ENCODE measurements at regions not wholly inside any gene's neighbourhood (a gene's known extent, or its start where the extent isn't known, plus 50 kb on each side); places are given as distances from the start of the nearest gene placed in this dataset.

DNA sequence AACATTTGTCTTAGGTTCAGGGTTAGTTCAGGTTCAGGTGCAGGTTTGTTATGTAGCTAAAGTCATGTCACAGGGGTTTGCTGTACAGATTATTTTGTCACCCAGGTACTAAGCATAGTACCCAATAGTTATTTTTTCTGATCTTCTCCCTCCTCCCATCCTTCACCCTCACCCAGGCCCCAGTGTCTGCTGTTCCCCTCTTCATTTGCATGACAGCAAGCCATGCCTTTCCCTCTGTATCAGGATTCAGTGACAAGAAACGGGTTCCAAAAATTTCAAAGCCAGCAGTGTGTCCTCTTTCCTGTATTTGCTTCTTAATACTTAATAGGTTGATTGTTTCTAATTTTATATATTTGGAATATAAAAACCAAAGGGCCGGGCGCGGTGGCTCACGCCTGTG, 330.8 kb upstream of the SGCD start:
- TF ChIP-seq SRF (IDR thresholded peaks at IDR 0.05; ENCODE audit: low read depth, low read length): no peak
- TF ChIP-seq GABPA (IDR thresholded peaks at IDR 0.05; ENCODE audit: borderline replicate concordance, insufficient read depth, low read length): no peak
- no peak for TF ChIP-seq GTF2F1 (IDR thresholded peaks at IDR 0.05; ENCODE audit: borderline replicate concordance, low read depth, low read length)
- no peak for TF ChIP-seq TAF1 (IDR thresholded peaks at IDR 0.05; ENCODE audit: low read depth, low read length)
- TF ChIP-seq RAD21 (IDR thresholded peaks at IDR 0.05 in 1 of 2, conservative IDR thresholded peaks at IDR 0.05 in 1 of 2; ENCODE audit: low read depth in 2 of 2, low read length in 2 of 2): no peak
- TF ChIP-seq CBX8 (IDR thresholded peaks at IDR 0.05; ENCODE audit: borderline replicate concordance, low read depth, low read length): no peak
- TF ChIP-seq, protein P1, sequence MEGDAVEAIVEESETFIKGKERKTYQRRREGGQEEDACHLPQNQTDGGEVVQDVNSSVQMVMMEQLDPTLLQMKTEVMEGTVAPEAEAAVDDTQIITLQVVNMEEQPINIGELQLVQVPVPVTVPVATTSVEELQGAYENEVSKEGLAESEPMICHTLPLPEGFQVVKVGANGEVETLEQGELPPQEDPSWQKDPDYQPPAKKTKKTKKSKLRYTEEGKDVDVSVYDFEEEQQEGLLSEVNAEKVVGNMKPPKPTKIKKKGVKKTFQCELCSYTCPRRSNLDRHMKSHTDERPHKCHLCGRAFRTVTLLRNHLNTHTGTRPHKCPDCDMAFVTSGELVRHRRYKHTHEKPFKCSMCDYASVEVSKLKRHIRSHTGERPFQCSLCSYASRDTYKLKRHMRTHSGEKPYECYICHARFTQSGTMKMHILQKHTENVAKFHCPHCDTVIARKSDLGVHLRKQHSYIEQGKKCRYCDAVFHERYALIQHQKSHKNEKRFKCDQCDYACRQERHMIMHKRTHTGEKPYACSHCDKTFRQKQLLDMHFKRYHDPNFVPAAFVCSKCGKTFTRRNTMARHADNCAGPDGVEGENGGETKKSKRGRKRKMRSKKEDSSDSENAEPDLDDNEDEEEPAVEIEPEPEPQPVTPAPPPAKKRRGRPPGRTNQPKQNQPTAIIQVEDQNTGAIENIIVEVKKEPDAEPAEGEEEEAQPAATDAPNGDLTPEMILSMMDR (IDR thresholded peaks at IDR 0.05; ENCODE audit: control extremely low read depth in 1 of 3, insufficient read depth in 1 of 3, low read depth in 1 of 3, low read length in 3 of 3): no peak
- no peak for TF ChIP-seq MAX (IDR thresholded peaks at IDR 0.05)
- TF ChIP-seq POLR2AphosphoS5 (IDR thresholded peaks at IDR 0.05; ENCODE audit: low read depth, low read length): no peak
- TF ChIP-seq BCL11A (IDR thresholded peaks at IDR 0.05; ENCODE audit: low read depth in 2 of 2, low read length in 2 of 2): no peak

All from H1 (cell line).